Transverse colon (tissue), 4 donors: ENCODE measurements at regions not wholly inside any gene's neighbourhood (a gene's known extent, or its start where the extent isn't known, plus 50 kb on each side); places are given as distances from the start of the nearest gene placed in this dataset.

Experiments used
- DNase-seq: peaks from one replicate; pipeline ENCODE4 v3.0.0-alpha.2; 2019
- H3K27ac ChIP-seq, 4 donors: fragments of 200-600 bp; sonication (generic); 2 replicates each; pipeline ENCODE4 v1.5.1; 2016 to 2018; ENCODE audit warnings: inconsistent platforms in 4 of 4
- H3K27me3 ChIP-seq: fragments of 200-600 bp; sonication (generic); 2 replicates; pipeline ENCODE4 v1.5.1; 2017; ENCODE audit warnings: inconsistent platforms
- H3K36me3 ChIP-seq, 4 donors: fragments of 200-600 bp; sonication (generic); 2 replicates each; pipeline ENCODE4 v1.5.1; 2017 to 2019; ENCODE audit warnings: inconsistent platforms in 4 of 4
- H3K4me1 ChIP-seq, 4 donors: fragments of 200-600 bp; sonication (generic); 2 replicates each; pipeline ENCODE4 v1.5.1; 2017 to 2020; ENCODE audit warnings: inconsistent platforms in 4 of 4
- H3K4me3 ChIP-seq, 4 donors: fragments of 200-600 bp; sonication (generic); 1 replicate in 1 of 4; 2 replicates in 3 of 4; pipeline versions ENCODE4 v1.5.1 to v1.6.1; 2017 to 2019; ENCODE audit warnings: inconsistent platforms in 4 of 4
- H3K9me3 ChIP-seq, 2 donors: fragments of 200-600 bp; sonication (generic); 2 replicates each; pipeline ENCODE4 v1.5.1; 2017 to 2019; ENCODE audit warnings: inconsistent platforms in 2 of 2
- EP300 ChIP-seq: sonication (generic); formaldehyde crosslinking; IDR thresholded peaks from one replicate; pipeline ENCODE4 v1.6.1; 2017; ENCODE audit warnings: antibody characterized with exemption, low read depth
- POLR2A ChIP-seq: fragments of 450-650 bp; IDR thresholded peaks from one replicate; pipeline ENCODE4 v1.6.1; 2016; ENCODE audit warnings: antibody characterized with exemption, mild to moderate bottlenecking, moderate library complexity
- POLR2AphosphoS5 ChIP-seq, 3 donors: sonication (generic); formaldehyde crosslinking; IDR thresholded peaks; one replicate each; pipeline ENCODE4 v1.6.1; 2016; ENCODE audit warnings: antibody characterized with exemption in 3 of 3
- WGBS, 2 donors: methylation state at CpG; one replicate each; pipeline ENCODE4 v1.1.5; 2018; ENCODE audit warnings: low coverage in 1 of 2; 5-methylcytosine and 5-hydroxymethylcytosine counted together
- in situ Hi-C, 4 donors: fragments of 200-750 bp; cut with MboI; loops; one replicate each; pipeline versions ENCODE4 v1.15.0 to v1.15.1; 2017; ENCODE audit warnings: low sequenced_read_pairs in 3 of 4, low pct_ligation_motif_present in 1 of 4, low pct_unique_long_range_greater_than_20kb in 1 of 4
- intact Hi-C: fragments of 100-400 bp; cut with DNase I; formaldehyde crosslinking; loops from one replicate; pipeline ENCODE4 v1.15.1; 2023; ENCODE audit warnings: low total_unique reads
- TF ChIP-seq, protein P1 (sequence below), 5 experiments: fragments of 200-600 bp in 3 of 5; fragments of 450-650 bp in 2 of 5; sonication (generic) in 3 of 5; IDR thresholded peaks; 1 replicate in 2 of 5; 2 replicates in 3 of 5; pipeline ENCODE4 v1.5.1; 2016 to 2017; ENCODE audit warnings: antibody characterized with exemption in 5 of 5, inconsistent platforms in 3 of 5, mild to moderate bottlenecking in 2 of 5, moderate library complexity in 1 of 5

DNA sequence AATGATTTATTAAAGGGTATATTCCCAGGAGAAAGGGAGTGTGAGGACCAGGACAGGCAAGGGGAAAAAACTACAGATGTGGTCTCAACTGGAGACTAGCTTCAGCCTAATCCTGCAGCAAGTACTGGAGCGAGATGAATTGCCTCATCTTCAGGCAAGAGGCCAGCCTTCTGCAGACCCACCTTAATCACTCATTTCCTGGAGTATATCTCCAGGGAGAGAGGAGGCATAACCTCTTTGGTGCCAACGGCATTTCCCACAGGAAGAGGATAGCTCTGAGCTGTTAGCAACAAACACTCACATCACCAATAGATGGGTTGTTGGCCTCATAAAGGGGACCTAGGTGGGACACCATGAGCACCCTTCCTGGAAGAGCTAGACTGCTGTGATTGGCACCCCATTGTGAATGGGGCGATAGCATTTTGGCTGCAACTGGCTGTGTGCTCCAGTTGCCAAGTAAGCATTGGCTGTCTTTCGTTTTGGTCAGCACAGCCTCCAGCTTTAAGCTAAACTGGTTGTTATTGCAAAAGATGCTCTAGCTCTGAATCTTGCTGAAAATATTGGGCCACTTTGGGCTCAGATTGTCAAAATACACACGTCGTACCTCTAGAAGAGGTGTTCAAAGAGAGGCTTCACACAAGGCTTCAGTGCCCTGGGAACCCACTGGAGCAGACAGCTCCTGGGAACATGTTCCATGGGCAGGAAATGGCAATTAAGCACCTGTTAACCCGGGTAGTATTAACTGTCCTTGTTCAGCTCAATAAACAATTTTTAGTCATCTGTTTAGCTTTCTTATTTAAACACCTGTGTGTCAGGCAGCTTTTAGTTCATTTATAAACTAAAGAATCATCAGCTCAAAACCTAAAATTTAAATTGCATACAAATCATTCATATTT lies 314.8 kb upstream of the C1orf87 start:
- TF ChIP-seq EP300 (no peak), POLR2AphosphoS5 (IDR thresholded peaks at IDR 0.05) (no peak), POLR2A (no peak)
- TF ChIP-seq, protein P1, sequence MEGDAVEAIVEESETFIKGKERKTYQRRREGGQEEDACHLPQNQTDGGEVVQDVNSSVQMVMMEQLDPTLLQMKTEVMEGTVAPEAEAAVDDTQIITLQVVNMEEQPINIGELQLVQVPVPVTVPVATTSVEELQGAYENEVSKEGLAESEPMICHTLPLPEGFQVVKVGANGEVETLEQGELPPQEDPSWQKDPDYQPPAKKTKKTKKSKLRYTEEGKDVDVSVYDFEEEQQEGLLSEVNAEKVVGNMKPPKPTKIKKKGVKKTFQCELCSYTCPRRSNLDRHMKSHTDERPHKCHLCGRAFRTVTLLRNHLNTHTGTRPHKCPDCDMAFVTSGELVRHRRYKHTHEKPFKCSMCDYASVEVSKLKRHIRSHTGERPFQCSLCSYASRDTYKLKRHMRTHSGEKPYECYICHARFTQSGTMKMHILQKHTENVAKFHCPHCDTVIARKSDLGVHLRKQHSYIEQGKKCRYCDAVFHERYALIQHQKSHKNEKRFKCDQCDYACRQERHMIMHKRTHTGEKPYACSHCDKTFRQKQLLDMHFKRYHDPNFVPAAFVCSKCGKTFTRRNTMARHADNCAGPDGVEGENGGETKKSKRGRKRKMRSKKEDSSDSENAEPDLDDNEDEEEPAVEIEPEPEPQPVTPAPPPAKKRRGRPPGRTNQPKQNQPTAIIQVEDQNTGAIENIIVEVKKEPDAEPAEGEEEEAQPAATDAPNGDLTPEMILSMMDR (IDR thresholded peaks at IDR 0.05), result no peak
- H3K4me1 ChIP-seq, result no peaks in the 10 kb centered on the region

DNA sequence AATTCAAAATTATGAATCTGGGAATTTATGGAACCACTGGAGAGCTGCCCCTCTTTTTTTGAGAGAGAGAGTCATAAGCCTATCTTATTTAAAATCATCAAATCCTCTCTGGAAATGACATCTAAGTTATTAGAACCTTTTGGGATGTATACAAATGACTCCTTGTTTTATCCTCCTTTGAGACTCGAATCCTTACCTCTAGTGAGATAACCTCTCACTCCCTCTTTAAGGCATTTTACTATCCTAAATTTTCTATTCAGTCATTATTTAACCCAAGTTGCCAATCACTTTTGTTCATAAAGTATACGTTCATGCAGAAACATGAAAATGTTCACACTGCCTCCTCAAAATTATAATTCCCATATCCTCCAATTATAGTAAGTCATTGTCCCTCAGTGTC lies 313.6 kb upstream of the C1orf87 start:
- Histone ChIP-seq H3K27ac (no peak overlapping the region), H3K9me3 (no peaks in the 10 kb centered on the region), H3K4me1 (no peaks in the 10 kb centered on the region), H3K36me3 (no peaks in the 10 kb centered on the region), H3K27me3 (no peaks in the 10 kb centered on the region), H3K4me3 (no peak overlapping the region)
- intact Hi-C loops (no loop called here), in situ Hi-C loops (no loop called here)
- 67 to 89% methylated on average over 2 of the region's 2 CpGs for WGBS, 2 donors
- DNase-seq, result no peak
- no peak for TF ChIP-seq POLR2A
- TF ChIP-seq EP300, result no peak
- TF ChIP-seq POLR2AphosphoS5 (IDR thresholded peaks at IDR 0.05), result no peak
- TF ChIP-seq, protein P1 (IDR thresholded peaks at IDR 0.05), result no peak

More for the DNA sequence above, 314.8 kb upstream of the C1orf87 start:
- no peak overlapping the region for H3K4me3 ChIP-seq
- WGBS, 2 donors, result 65% methylated on average over 4 to 7 of the region's 7 CpGs
- intact Hi-C loops, result no loop called here
- in situ Hi-C loops, result no loop called here
- H3K36me3 ChIP-seq, result no peaks in the 10 kb centered on the region
- no peaks in the 10 kb centered on the region for H3K9me3 ChIP-seq
- no peaks in the 10 kb centered on the region for H3K27me3 ChIP-seq
- H3K27ac ChIP-seq, result no peak overlapping the region
- DNase-seq, result no peak

DNA sequence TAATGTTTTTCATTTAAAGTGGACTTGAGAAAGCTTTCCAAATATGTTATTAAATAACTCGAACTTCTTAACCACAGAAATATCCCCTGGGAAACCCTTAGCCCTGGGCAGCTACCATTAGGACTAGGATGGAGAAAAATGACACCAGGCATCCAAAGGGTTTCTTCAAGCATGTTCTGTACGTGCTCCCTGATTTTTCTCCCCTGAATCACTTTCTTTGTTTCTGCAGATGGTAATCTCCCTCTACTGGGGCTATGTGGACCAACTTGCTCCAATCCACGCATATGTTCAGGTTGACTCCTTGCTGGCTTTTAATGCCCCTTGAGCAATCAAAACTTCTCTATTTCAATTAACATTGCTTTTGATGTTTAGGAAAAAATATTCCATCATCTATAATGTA lies 312.7 kb upstream of the C1orf87 start:
- Histone ChIP-seq H3K27ac (no peak overlapping the region), H3K4me3 (no peak overlapping the region), H3K4me1 (no peaks in the 10 kb centered on the region), H3K36me3 (no peaks in the 10 kb centered on the region), H3K9me3 (no peaks in the 10 kb centered on the region), H3K27me3 (no peaks in the 10 kb centered on the region)
- in situ Hi-C loops, result no loop called here
- TF ChIP-seq EP300 (no peak), POLR2A (no peak), POLR2AphosphoS5 (IDR thresholded peaks at IDR 0.05) (no peak)
- TF ChIP-seq, protein P1 (IDR thresholded peaks at IDR 0.05), result no peak
- intact Hi-C loops, result no loop called here
- WGBS, 2 donors, result 66 to 68% methylated on average over 3 of the region's 3 CpGs
- DNase-seq, result no peak

DNA sequence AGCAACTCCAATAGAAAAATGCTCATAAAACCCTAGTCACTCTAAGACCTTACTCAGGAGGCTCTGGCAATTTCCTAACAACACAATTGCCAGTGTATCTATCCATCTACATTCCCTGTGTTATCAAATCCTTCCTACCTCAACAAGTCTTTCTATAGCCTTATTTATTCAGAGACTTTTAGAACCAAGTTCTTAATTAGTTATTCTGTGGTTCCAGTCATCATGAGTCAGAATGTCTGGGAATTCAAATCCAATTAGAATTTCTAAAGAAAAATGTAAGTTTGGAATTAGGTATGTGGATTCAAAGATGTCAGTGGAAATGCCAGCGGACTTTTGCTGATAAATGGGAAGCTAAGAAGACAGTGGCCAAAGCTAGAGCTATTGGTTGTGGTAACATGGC lies 302.6 kb upstream of the C1orf87 start:
- intact Hi-C loops, result no loop called here
- DNase-seq, result no peak
- 92 to 97% methylated on average over 1 of the region's 1 CpG for WGBS, 2 donors

More for the DNA sequence above, 302.6 kb upstream of the C1orf87 start:
- Histone ChIP-seq H3K4me3 (no peak overlapping the region), H3K9me3 (no peaks in the 10 kb centered on the region), H3K27ac (no peak overlapping the region), H3K36me3 (no peaks in the 10 kb centered on the region), H3K27me3 (no peaks in the 10 kb centered on the region), H3K4me1 (no peaks in the 10 kb centered on the region)
- TF ChIP-seq POLR2AphosphoS5 (IDR thresholded peaks at IDR 0.05), result no peak
- no peak for TF ChIP-seq EP300
- TF ChIP-seq, protein P1 (IDR thresholded peaks at IDR 0.05), result no peak
- no peak for TF ChIP-seq POLR2A
- in situ Hi-C loops, result no loop called here
